Left cardiac atrium (tissue), 4 donors: ENCODE measurements at regions not wholly inside any gene's neighbourhood (a gene's known extent, or its start where the extent isn't known, plus 50 kb on each side); places are given as distances from the start of the nearest gene placed in this dataset.
"Not testable (repeated sequence)": the region's sequence is repeated elsewhere in the genome, so short reads cannot be mapped to it uniquely, and the experiment has no call there.

ENCODE experiments used
- ATAC-seq, 2 donors: fragments of 200-7000 bp; cut with Tn5 transposase; one replicate each; pipeline ENCODE4 v1.9.1; 2020; ENCODE audit warnings: mild to moderate bottlenecking in 2 of 2, moderate library complexity in 2 of 2
- DNase-seq: peaks from one replicate; pipeline ENCODE4 v3.0.0-alpha.2; 2020
- intact Hi-C, 2 donors: fragments of 100-400 bp; cut with DNase I; formaldehyde crosslinking; loops; one replicate each; pipeline versions ENCODE4 v1.14.1 to v1.15.1; 2022 to 2023
- donor health status: DM: no; HTN: yes; CAD: no.
- donor health status: DM: no; HTN: yes; CAD: no; lungs with severe emphysema.
- donor health status: DM: yes; HTN: yes; CAD: no.
- donor health status: Dilated cardiomyopathy.

DNA sequence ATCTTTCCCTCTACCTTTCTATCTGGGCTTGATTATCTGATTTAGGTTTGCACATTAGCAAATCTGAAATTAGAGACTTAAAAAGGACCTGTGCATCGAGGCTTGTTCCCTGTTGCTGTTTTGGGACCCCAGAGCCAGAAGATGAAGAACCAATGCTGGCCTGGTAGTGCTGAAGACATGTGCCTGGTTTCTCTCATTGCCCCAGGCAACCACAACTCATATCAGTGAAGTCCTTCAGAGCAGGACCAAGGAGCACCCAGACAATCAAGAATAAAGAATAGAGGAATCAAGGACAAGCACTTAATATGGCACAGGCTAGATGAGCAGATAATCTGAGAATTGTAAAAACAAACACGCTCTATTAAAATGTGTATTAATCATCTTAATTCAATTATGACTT lies 362.7 kb downstream of the DMRTA1 start:
- DNase-seq: no peak
- intact Hi-C loops: no loop called here
- no peak for ATAC-seq

DNA sequence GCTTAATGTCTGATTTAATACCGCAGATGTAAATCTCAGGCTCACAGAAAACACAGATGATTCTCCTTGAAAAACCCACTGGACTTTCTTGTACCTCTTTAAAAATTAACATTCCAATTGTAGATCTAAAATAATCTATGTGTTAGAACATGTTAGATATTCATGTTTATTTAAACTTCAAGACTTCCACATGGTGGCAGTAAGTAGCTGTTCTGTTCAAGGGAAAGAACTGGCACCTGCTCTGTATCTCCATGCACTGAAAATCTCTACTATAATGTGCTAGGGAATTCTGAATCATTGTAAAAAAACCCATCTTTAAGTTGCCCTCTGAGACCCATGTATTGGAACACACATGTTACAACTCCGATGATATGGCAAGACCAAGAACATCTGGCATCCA lies 366.9 kb downstream of the DMRTA1 start:
- no peak for ATAC-seq
- no peak for DNase-seq
- intact Hi-C loops: no loop called here

DNA sequence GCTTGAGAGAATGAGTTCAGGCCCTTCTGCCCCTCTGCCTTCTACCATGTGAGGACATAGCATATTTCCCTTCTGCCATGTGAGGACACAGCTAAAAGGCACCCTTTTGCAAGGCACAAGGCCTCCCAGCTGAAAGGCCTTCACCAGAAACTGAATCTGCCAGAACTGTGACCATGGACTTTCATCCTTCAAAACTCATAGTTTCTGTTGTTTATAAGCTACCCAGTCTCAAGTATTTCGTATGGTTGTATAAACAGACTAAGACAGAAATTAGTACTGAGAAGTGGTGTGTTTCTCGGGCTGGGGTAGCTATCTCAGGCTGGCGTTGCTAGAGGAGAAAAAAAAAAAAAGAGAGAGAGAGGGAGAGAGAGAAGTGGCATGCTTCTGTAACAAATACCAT lies 368.6 kb downstream of the DMRTA1 start:
- DNase-seq (no peak), ATAC-seq (no peak)
- intact Hi-C loops: no loop called here

DNA sequence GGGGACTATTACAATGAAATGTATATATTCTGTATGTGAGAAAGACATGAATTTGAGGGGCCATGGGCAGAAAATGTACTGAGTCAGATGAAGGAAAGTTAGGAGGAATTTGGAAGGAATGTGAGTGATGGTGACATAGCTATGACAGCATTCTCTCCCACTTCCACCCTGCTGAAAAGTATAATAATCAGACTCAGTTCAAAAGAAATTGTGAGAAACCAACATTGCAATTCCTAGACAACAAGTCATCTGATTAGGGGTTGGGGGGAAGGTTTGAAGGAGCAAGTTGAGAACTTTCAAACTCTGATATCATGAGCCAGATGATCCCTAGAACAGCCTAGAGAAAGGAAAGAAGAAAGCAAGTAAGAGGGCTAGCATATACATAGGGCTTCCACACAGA lies 370.6 kb downstream of the DMRTA1 start:
- ATAC-seq (no peak), DNase-seq (no peak)
- intact Hi-C loops: no loop called here

DNA sequence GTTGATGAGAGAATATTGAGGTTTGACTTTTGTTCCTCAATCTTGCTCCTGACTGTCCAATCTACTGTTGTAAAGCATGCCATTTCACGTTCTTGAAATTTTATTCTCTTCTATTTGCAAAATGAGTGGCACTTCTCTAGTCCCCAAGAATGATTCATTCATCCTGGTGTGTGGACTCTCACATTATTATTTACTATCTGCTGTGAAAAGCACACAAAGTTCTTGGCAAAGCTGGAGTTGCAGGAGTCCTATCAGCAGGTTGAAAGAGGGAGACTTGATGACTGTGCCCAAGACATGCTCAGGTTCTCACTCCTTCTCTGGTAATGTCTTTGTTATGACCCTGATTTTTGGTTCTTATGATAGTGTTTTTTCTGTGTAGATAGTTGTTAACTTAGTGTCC lies 382.6 kb downstream of the DMRTA1 start:
- ATAC-seq (no peak), DNase-seq (no peak)
- intact Hi-C loops: no loop called here

DNA sequence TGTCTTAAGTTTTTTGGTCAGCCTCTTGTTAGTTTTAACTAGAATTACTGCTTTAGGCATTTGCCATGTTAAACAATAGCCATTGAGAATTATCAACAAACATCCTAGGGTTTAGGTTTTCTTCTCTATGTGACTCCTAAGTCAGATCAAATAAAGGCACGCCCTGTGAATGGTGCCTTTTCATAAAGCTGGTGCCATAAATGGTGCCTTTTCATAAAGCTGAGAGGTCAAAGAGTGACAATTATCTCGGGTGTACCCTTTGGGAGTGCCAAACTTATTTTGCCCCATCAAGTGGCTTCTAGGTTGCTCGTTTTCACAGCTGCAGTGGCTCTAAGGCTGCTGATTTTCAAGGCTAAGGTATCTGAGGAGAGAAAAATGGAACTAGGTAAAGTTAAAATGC lies 391.6 kb downstream of the DMRTA1 start:
- DNase-seq: no peak
- intact Hi-C loops: no loop called here
- no peak for ATAC-seq

DNA sequence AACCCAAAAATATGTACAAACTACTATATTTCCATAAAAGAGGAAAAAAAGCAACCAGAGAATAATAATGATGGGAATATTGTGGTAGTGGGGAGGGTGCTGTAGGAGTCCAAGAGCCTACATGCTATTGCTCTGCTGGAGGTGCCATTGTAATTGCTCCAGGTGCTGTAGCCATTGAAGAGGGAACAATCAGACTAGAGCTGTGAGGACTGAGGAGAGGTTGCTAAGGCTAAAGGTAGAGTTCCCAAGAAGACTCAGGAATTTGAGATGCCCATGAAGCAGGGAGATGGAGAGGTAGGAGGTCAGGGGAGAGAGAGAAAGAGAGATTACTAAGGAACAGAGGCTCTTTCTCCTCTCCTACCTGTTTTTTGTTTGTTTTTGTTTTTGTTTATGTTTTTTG lies 394.0 kb downstream of the DMRTA1 start:
- no peak for ATAC-seq
- intact Hi-C loops: loop anchor here in 1 of 2 donors (10.0 kb wide), 1 partner anchor 46 kb away; no protein-coding TSS in a partner anchor

DNA sequence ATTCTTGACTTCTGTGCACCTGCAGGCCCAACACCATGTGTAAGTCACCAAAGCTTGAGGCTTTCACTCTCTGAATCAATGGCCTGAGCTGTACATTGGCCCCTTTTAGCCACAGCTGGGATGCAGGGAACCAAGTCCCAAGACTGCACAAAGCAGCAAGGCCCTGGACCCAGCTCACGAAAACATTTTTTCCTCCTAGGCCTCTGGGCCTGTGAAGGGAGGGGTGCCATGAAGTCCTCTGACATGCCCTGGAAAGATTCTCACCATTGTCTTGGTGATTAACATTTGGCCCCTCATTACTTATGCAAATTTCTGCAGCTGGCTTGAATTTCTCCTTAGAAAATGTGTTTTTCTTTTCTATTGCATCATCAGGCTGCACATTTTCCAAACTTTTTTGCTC lies 398.6 kb downstream of the DMRTA1 start:
- DNase-seq, ATAC-seq: not testable (repeated sequence)
- intact Hi-C loops: loop anchor here in 1 of 2 donors (10.0 kb wide), 1 partner anchor 50 kb away; no protein-coding TSS in a partner anchor

More for the DNA sequence above, 394.0 kb downstream of the DMRTA1 start:
- no peak for DNase-seq

DNA sequence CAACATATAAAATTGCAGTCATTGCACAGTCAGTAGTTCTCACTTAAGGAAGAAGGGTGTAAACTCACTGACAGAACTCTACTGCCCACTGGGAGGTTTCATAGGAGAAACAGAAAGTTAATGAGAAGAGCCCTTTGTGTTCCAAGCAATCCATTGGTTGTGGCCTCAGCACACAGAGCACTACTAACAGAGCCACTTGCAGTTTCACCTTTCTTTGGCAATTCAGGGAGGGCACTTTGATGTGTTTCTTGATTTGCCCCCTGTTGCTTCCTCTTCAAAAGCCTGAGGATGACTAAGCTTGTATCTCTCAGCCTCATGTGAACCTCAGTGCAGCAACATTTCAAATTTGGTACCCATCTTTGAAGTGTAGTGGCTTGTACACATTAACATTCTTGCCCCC lies 409.4 kb downstream of the DMRTA1 start:
- ATAC-seq (no peak), DNase-seq (no peak)
- intact Hi-C loops: no loop called here

DNA sequence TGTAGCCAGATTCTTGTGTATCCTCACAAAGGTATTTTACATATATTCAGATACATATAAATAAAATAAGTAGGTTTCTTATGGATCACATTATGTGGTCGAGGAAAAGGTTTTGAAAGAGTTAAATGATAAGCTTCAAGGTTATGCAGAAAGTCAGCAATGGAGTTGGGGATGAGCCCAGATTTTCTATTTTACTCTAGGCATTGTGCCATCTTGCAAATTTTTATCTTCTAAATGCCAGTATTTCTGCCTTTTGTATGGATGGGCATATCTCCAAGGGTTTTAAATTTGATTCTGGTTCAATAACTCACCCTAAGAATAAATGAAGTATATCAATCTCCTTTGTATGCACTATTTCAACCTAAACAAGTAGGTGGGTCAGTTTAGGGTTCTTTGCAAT lies 410.7 kb downstream of the DMRTA1 start:
- ATAC-seq (no peak), DNase-seq (no peak)
- intact Hi-C loops: no loop called here

DNA sequence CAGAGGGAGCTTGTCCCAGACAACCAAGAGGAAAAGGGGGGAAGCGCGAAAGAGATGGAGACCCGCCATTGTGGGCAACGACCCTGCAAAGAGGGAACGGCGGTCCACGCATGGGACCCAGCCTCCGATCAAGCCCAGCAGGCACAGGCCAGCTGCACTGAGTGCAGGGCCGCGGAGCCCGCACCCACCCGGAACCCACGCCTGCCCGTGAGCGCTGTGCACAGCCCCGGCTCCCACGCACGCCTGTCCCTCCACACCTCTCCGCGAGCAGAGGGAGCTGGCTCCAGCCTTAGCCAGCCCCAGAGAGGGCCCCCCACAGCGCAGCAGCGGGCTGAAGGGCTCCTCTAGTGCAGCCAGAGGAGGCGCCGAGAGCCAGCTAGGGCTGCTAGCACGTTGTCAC lies 416.5 kb downstream of the DMRTA1 start:
- intact Hi-C loops: no loop called here
- no peak for DNase-seq
- no peak for ATAC-seq

DNA sequence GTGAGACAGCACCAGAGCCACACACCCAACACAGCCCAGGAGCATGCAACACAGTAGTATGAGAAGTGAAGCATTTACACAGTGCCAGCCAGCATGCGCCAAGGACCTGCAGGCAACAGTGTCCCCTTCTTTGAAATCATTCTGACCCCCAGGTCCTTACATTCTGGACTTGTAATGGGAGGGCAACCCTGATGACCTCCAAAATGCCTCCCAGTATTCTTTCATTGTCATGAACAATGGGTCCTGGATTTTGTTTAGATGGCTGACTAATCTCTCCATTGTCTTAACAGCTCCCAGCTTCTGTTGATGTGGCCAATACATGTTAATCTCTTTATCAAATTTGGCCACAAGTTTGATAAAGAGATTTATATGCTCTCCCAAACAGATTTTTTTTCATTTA lies 417.1 kb downstream of the DMRTA1 start:
- no peak for DNase-seq
- intact Hi-C loops: no loop called here

DNA sequence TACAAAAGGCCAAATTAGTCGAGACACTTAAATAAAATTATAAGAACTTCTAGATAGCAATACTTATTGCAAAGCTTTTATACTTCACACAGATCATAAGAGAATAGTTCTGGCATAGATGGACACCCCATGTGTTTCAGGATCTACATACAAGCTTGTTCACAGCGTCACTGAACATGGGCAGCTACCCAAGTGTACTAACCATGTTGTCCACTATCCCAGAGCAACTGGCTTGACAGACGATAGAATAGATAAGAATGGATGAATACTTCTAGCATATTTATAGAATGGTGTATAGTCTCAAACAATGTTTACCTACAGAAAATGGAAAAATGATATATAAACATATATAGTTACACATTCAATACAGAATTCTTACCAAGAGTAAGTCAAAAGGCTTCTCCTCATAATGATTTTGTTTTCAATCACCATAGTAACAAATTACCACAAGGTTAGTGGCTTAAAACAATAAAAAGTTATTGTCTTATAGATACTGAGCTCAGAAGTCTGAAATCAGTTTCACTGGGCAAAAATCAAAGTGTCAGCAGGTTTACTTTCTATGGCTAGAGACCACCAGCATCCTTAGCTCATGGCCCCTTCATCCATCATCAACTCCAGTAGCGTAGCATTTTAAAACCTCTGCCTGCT lies 446.7 kb downstream of the DMRTA1 start:
- DNase-seq (no peak), ATAC-seq (no peak)
- intact Hi-C loops: no loop called here

More for the DNA sequence above, 417.1 kb downstream of the DMRTA1 start:
- no peak for ATAC-seq

DNA sequence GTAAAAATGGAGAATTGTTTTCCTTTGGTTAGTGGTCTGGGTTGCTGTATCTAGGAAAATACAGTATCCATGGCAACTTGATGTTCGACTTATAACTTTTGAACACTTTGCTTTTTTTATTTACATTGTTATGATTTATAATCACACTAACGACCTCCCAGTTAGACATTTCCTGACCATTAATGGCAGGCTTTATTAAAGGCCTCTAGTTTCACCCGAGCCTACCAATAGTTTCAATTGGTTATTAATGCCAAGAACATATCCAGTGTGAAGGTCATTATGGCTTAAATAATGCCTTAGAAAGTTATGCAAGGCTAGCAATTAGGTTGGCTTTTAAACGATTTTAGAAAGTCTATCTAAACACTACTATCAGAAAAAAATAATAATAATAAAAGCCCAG lies 452.0 kb downstream of the DMRTA1 start:
- no peak for DNase-seq
- intact Hi-C loops: no loop called here
- no peak for ATAC-seq

DNA sequence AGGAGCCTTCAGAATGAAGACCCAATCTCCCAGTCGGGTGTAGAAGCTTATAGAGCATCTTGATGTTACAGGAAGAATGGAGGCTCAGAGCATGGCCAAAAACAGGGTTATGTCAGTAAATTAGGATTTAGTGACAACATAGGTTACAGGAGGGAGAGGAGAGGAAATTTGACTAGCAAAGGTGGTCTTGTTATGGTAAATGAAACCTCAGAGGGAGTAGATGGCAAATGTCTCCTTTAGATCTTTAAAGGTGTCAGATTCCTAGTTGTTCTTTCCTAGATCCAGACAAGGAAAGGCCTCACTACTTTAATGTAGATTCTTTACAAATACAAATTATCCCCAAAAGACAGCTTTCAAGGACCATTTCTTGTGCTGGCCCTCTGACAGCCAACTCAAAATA lies 465.0 kb downstream of the DMRTA1 start:
- DNase-seq: no peak
- intact Hi-C loops: no loop called here
- ATAC-seq: no peak

DNA sequence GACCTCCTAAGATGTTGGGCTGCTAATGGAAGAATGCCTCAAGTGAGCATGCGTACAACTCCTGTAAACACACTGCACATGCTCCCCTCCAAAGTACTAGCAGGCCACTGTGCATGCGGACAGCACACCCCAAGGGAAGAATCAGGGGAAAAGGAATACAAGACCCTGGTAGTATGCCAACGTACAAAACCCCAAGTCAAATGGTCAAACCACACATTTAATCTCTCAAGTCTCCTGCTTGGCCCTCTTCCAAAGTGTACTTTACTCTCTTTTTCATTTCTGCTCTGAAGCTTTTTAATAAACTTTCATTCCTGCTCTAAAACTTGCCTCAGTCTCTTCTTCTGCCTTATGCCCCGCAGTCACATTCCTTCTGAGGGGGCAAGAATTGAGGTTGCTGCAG lies 466.4 kb downstream of the DMRTA1 start:
- DNase-seq: no peak
- no peak for ATAC-seq
- intact Hi-C loops: no loop called here

DNA sequence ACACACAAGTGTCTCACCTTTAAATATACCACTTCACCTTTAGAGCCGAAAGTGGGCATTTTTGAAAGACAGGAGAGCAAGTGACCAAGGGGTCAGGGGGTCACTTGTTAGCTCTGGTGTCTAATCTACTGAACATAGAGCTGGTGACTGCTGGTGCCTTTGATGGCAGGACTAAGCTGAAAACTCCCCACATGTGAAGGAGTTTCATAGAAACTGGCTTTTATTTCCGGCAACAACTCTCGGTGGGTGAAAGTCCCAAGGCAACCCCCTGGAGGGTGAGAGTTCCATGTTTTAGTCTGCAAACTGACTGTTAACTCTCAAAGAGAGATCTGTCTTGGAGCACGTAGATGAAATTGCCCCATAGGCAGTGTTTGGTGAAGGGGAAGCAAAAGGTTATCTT lies 466.9 kb downstream of the DMRTA1 start:
- DNase-seq (no peak), ATAC-seq (no peak)
- intact Hi-C loops: no loop called here

DNA sequence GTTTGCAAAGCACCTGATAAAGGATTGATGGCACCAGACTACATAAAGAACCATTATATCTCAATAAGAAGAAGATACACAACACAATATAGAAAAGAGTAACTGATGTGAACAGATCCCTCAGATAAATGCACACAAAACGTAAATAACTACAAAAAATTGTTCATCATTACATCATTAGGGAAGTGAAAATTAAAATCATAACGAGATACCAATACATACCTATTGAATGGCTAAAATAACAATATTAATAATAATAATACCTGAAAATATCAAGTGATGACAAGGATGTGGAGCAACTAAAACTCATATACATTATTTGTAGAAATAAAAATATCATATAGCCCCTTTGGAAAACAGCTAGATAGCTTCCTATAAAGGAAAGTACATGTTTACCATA lies 469.5 kb downstream of the DMRTA1 start:
- DNase-seq: no peak
- ATAC-seq: no peak
- intact Hi-C loops: no loop called here

DNA sequence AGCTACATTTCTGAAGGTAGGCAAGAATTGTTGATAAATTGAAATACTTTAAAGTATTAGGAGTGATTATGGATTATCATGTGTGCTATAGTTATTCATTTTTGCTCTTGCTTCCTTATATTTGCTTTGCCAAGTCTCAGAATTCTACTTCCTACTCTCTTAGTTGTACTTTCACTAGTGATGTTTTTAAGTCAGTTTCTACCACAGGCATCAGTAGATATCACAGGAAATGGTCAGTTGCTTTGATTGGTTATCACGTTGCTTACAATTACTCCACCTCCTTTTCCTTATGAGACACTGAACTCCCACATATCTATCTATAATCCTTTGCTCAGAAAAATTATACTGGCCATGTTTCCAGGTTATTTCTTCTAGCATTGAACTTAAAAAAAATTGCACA lies 472.8 kb downstream of the DMRTA1 start:
- no peak for DNase-seq

DNA sequence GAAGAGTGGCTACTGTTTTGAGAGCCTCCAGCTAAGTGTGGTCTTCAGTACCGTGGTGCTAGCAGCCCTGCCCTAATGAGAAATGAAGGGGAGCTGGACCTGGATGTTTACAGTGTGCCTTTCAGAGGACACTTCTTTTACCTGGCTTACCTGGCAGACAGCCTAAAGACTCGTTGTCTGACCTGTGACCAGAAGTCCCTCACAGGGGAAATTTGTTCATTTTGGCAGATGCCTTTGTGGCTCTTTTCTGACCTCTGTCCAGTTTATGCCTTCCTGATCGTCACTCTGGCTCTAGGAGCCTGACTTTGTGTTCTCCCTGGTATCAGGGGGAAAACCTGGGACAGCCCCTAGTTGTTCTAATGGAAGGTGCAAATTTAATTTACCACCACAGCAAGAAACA lies 475.1 kb downstream of the DMRTA1 start:
- DNase-seq (no peak), ATAC-seq (no peak)
- intact Hi-C loops: no loop called here

More for the DNA sequence above, 472.8 kb downstream of the DMRTA1 start:
- ATAC-seq: no peak
- intact Hi-C loops: no loop called here

DNA sequence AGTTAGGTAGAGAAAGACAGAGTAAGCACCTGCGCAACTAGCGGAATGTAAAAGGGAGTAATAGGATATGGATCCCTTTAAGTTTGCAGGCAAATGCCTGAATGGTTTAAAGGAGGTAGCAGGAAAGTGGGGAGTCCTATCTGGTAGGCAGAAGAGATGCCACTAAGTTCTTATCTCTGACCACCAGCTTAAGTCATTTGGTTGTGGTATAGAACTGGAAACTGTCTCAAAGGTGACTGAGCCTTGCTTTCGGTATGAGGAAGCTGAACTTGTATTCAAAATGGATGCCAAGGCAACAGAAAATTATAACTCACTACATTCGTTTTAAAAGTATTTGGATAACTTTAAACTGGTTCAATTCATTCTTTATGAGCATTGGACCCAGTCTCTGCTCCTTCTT lies 475.6 kb downstream of the DMRTA1 start:
- ATAC-seq (no peak), DNase-seq (no peak)
- intact Hi-C loops: no loop called here

DNA sequence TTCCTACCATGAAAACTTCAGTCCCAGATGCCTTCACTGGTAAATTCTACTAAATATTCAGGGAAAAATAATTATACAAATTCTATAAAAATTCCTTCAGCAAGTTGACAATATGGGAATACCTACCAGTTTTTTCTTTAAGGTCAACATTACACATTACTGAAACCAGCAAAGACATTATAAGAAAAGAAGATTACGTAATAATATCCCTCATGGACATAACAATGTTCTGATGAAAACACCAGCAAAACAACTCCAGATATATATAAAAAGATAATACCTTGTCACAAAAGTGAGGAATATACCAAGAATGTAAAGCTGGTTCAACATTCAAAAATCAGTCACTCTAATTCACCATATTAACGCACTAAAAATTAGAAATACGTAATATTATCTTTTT lies 507.9 kb downstream of the DMRTA1 start:
- ATAC-seq: no peak
- intact Hi-C loops: no loop called here
- DNase-seq: no peak
